Kidney (tissue), 13 donors: ENCODE measurements at regions not wholly inside any gene's neighbourhood (a gene's known extent, or its start where the extent isn't known, plus 50 kb on each side); places are given as distances from the start of the nearest gene placed in this dataset.

Source experiments
- DNase-seq, 5 donors: peaks; one replicate each; pipeline ENCODE4 v3.0.0-alpha.2; 2013 to 2020
- FAIRE-seq: peaks from 2 replicates; lab custom pipeline; 2012; peaks lifted over from hg19 to GRCh38; lab: Jason Lieb, UNC
- H3K27ac ChIP-seq, 2 donors: one replicate each; pipeline ENCODE4 v1.7.0; 2013; ENCODE audit warnings: low read depth in 2 of 2, low read length in 2 of 2, inconsistent platforms in 1 of 2
- H3K27me3 ChIP-seq: one replicate; pipeline ENCODE4 v1.7.1; 2013; ENCODE audit warnings: low read length, inconsistent platforms; ENCODE audit not compliant: control insufficient read depth, insufficient read depth
- H3K36me3 ChIP-seq, 3 donors: one replicate each; pipeline versions ENCODE4 v1.7.0 to v1.7.1; 2013; ENCODE audit warnings: low read length in 3 of 3, control low read depth in 1 of 3, inconsistent platforms in 1 of 3; ENCODE audit not compliant: insufficient read depth in 3 of 3, control insufficient read depth in 2 of 3
- H3K4me1 ChIP-seq, 3 donors: one replicate each; pipeline versions ENCODE4 v1.7.0 to v1.7.1; 2013; ENCODE audit warnings: low read length in 3 of 3, inconsistent platforms in 1 of 3, low read depth in 1 of 3; ENCODE audit not compliant: control insufficient read depth in 2 of 3, insufficient read depth in 2 of 3
- H3K4me3 ChIP-seq, 3 donors: one replicate each; pipeline versions ENCODE4 v1.7.0 to v1.8.1; 2013; ENCODE audit warnings: low read length in 3 of 3, control low read depth in 1 of 3, inconsistent platforms in 1 of 3
- H3K9ac ChIP-seq, 3 donors: one replicate each; pipeline versions ENCODE4 v1.7.0 to v1.7.1; 2013; ENCODE audit warnings: low read length in 3 of 3, control low read depth in 1 of 3, inconsistent platforms in 1 of 3
- H3K9me3 ChIP-seq, 3 donors: one replicate each; pipeline versions ENCODE4 v1.7.0 to v1.7.1; 2013; ENCODE audit warnings: low read length in 3 of 3, control low read depth in 1 of 3, inconsistent platforms in 1 of 3; ENCODE audit not compliant: control insufficient read depth in 2 of 3, insufficient read depth in 1 of 3
- CTCF ChIP-seq: IDR thresholded peaks from 3 replicates; pipeline ENCODE4 v1.5.1; 2012; ENCODE audit warnings: mild to moderate bottlenecking, moderate library complexity, borderline replicate concordance; ENCODE audit not compliant: insufficient read depth; ENCODE audit errors: extremely low read depth
- intact Hi-C: fragments of 100-400 bp; cut with DNase I; formaldehyde crosslinking; loops from one replicate; pipeline ENCODE4 v1.11.1; 2022
- donor health status: control.
- donor health status: control.
- donor health status: control.
- donor health status: control.
- donor health status: control.
- donor health status: DM: yes; HTN: yes; CAD: no.
- donor health status: Normal renal cell carcinoma (clear cell type).

GRCh38 chr3:68676136-68676535 is 256.2 kb downstream of the TAFA4 start:
- Histone ChIP-seq H3K27me3 (no peaks in the 10 kb centered on the region), H3K36me3 (no peaks in the 10 kb centered on the region), H3K9ac (no peak overlapping the region), H3K4me1 (no peaks in the 10 kb centered on the region), H3K9me3 (no peaks in the 10 kb centered on the region), H3K27ac (no peak overlapping the region), H3K4me3 (no peak overlapping the region)
- DNase-seq (no peak), FAIRE-seq (no peak)
- no peak for TF ChIP-seq CTCF
- intact Hi-C loops, result no loop called here

- Histone ChIP-seq H3K4me3 (no peak overlapping the region), H3K27ac (no peak overlapping the region), H3K9me3 (no peaks in the 10 kb centered on the region), H3K36me3 (no peaks in the 10 kb centered on the region), H3K4me1 (peaks cover 0 to 6% (median 0%) of the 10 kb centered on the region in 3 donors), H3K9ac (no peak overlapping the region), H3K27me3 (no peaks in the 10 kb centered on the region)
- no peak for TF ChIP-seq CTCF
- FAIRE-seq, result no peak
- intact Hi-C loops, result no loop called here
- DNase-seq, result no peak
Observed at GRCh38 chr3:68667346-68667745, 265.0 kb downstream of the TAFA4 start.

- TF ChIP-seq CTCF, result no peak
- DNase-seq (peak in 1 of 5 donors; percentile 5), FAIRE-seq (no peak)
- Histone ChIP-seq H3K9me3 (no peaks in the 10 kb centered on the region), H3K27me3 (no peaks in the 10 kb centered on the region), H3K4me1 (peaks cover 0 to 6% (median 0%) of the 10 kb centered on the region in 3 donors), H3K9ac (no peak overlapping the region), H3K4me3 (no peak overlapping the region), H3K36me3 (no peaks in the 10 kb centered on the region), H3K27ac (no peak overlapping the region)
- intact Hi-C loops, result no loop called here
Observed at GRCh38 chr3:68666429-68667136, 265.8 kb downstream of the TAFA4 start.
